TTC549 (cell line): ENCODE measurements at regions not wholly inside any gene's neighbourhood (a gene's known extent, or its start where the extent isn't known, plus 50 kb on each side); places are given as distances from the start of the nearest gene placed in this dataset.

ENCODE experiments used
- FAIRE-seq: peaks from 2 replicates; lab custom pipeline; 2012; peaks lifted over from hg19 to GRCh38; lab: Jason Lieb, UNC

DNA sequence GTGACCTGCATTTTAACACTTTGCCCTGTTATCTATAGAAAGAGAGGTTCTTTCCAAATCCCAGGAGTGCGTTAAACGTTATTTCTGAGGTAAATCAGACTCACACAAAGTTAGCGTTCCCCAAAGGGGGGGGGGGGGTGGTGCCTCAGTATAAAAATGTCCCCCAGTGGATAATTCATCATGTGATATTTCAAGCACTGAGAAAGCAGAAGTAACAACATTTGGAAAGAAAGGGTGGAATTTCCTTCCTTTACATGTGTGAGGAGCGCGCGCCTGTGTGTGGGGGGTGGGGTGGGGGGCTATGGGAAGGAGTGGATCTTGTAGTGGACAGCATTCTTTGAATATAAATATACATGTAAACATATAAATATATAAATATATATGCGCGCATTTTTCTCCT, 630.9 kb downstream of the NYAP2 start:
- FAIRE-seq: no peak

DNA sequence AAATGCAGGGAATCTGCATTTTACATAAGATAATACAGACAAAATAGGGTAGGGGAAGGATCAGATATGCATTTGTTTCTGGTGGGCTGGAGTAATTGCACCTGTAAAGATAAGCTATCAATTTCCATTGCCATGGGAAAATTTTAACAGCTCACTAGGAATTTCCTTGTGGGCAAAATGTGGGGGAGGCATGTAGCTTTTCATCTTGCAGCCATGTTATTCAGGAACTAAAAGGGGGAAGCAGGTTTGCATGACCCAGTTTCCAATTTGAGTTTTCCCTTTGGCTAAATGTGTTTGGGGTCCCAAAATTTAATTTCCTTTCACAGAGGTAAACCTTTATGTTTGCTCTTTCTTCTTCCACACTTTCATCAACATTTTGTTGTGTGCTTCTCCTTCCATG, 624.4 kb downstream of the NYAP2 start:
- no peak for FAIRE-seq

DNA sequence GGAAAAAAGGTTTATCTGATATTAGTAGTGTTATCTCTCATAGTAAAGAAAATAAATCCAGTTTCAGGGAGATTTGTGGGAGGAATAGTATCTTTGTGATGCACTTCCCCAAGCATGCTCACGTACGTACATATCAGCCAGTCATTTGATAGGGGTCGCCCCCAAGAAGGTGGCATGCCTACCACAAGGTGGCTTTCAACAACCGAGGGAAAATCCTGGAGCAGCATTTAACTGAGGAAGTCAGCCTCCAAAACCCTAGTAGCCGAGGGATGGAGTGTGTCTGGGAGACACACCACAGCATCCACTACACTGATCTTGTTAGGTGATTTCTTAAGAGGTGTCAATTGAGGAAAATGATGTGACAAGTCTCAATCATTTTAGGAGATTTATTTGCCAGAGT, 623.9 kb downstream of the NYAP2 start:
- no peak for FAIRE-seq

DNA sequence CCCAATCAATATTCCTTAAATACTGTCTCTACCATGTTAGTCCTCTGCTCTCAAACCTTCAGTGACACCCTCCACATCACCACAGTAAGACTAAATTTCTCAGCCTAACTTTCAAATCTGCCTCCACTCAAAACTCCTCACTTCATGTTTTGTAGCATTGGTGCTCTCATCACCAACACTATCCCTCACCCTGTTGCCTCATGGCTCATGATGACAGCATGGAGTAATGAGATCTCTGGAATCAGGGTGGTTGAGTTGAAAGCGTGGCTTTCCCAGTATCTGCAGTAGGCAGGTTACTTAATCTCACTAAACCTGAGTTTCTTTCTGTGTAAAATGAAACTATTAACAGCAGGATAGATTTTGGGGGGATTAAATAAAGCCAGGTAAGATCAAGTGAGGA, 621.4 kb downstream of the NYAP2 start:
- FAIRE-seq: no peak

DNA sequence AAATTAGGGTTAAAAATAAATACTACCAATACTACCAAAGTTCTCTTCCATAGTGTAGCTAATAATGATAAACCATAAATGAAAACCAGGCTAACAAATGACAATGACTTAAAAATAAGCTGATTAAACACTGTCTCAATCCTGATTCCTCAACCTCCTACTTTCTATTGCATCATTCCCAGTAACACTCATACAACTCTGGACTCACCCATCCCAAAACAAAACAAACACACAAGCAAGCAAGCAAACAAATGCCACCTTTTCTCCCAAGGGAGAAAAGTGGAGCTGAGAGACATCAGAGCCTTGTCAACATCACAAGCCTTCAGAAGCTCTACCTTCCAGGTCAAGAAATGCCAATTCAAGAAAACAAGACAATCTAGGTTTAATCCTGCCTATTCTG, 620.7 kb downstream of the NYAP2 start:
- FAIRE-seq: no peak

DNA sequence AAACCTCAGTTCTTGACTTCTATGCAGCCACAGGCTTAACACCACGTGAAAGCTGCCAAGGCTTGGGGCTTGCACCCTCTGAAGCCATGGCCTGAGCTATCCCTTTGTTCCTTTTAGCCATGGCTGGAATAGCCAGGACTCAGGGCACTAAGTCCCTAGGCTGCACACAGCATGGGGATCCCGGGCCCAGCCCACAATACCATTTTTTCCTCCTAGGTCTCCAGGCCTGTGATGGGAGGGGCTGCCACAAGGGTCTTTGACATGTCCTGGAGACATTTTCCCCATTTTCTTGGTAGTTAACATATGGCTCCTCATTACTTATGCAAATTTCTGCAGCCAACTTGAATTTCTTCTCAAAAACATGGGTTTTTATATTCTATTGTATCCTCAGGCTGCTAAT, 619.1 kb downstream of the NYAP2 start:
- FAIRE-seq: no peak

DNA sequence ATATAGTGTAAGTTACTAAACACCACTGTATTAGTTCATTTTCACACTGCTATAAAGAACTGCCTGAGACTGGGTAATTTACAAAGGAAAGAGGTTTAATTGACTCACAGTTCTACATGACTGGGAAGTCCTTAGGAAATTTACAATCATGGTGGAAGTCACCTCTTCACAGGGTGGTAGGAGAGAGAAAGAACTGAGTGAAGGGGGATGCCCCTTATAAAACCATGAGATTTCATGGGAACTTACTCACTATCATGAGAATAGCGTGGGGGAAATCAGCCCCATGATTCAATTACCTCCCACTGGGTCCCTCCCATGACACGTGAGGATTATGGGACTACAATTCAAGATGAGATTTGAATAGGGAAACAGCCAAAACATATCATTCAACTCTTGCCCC, 618.0 kb downstream of the NYAP2 start:
- FAIRE-seq: no peak

DNA sequence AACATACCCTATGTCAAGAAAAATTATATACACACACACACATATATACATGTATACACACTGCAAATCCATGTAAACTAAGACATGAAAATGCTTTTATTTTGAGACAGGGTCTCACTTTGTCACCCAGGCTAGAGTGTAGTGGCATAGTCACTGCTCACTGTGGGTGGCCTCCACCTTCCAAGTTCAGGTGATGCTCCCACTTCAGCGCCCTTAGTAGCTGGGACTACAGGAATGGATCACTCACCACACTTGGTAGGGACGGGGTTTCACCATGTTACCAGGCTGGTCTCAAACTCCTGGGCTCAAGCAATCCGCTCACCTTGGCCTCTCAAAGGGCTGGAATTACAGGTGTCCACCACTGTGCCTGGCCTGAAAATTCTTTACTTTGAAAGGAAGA, 617.6 kb downstream of the NYAP2 start:
- no peak for FAIRE-seq

DNA sequence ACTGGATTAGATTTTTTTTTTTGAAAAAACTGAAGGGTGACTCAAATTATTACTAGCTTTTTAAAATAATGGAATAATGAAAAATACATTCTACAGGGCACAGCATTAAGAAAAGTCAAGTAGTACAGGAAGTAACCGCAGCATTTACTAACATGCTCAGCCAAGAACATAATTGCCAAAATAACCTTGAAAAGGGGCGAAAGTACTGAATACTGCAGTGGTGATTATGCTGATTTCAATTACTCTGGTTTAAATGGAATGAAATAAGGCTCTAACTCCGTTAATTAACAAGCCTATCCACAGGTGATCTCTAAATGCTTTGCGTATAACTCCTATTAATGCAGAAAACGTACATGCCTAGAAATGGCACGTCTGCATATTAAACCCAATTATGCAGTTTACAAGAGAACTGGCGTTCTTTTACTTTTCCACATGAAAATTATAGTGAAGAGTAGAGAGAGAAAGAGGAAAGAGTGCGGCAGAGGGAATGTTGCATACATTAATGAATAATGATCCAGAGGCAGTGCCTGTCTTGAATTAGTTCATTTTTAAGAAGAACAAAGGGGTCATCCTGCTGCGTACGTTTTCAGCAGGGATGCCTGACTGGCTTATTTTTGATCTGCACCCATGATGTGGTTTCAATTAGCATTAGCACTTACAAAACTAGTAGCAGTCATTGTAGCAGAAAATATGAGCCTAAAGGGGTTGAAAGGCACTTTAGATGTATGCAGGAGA, 612.4 kb downstream of the NYAP2 start:
- FAIRE-seq: no peak

DNA sequence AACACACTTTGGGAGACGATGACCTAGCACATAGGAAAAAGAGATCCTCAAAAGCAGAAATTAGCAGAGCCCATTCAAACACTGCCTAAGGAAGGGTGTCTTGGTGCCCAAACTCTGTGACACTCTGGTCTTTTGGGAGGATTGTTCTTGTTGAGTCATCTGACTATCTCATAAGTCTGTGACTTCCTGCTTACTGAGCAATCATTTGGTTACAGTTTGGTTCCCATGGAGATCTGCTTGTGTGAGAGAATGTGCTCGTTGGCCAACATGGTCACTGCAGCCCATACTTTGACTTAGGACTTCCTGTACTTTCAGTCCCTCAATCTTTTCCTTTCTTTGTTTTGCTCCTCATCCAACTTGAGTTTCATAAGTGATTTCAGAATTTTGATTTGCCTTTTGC, 602.9 kb downstream of the NYAP2 start:
- FAIRE-seq: no peak

DNA sequence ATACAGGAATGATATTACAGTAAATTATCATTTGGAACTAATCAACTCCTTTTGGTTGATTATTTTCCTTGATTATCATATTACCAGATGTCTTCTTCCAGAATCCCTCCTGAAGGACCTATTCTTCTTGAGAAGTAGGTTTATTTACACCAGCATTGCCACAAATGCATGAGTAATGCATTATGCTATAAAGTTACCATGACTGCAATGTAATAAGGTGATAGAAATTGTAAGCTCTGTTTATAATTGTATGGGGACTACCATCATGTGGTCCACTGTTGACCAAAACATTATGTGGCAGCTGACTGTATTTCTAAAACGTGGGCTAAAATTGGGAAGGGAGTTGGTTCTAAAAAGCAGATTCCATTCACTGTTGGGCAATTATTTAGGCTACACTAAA, 602.2 kb downstream of the NYAP2 start:
- no peak for FAIRE-seq

DNA sequence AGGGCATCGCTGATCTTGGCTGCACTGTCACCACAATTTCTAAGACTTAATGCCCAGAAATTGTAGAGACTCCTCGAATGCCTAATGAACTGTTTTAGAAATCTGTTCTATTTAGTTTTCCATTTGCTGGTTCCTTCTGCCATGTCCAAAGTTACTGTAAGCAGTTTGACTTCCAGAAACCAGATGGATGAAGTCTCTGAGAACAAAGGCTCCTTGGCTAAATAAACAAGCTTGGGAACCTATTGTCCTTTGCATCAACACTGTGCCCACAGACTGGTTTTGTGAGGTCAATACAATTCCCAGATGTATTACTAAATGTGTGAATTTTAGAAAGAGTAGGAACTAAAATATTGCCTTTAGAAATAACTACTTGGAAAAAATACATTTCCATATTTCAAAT, 600.2 kb downstream of the NYAP2 start:
- FAIRE-seq: no peak

DNA sequence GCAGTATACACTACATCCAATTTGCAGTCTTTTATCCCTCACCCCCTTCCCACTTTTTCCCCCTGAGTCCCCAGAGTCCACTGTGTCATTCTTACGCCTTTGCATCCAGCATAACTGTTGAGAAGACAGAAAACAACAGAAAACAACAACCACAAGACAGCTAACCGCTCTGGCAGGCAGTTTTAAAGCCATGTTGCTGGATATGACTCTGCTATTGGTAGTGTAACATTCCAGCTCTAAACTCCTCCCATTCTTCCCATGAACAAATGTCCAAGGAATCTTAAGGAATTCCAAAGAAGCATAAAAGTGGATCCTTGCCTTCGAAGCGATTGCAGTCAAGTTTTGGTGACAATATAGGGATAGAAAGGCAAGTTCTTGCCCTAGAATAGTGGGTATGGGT, 599.1 kb downstream of the NYAP2 start:
- no peak for FAIRE-seq

DNA sequence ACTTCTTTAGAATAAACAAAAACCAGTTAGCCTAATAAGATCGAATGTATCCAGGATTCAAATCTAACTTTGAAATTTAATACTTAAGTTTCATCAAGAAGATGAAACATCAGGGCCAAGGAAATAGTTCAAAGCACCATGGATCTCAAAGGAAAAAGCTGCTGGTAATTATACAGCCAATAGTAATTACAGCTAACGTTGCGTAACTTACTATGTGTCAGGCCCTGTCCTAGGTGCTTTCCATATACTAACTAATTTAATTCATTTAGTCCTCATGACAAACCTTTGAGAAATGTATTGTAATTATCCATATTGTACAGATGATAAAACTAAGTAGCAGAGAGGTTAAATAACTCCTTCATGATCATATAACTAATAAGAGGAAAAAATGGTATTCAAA, 598.6 kb downstream of the NYAP2 start:
- FAIRE-seq: no peak

DNA sequence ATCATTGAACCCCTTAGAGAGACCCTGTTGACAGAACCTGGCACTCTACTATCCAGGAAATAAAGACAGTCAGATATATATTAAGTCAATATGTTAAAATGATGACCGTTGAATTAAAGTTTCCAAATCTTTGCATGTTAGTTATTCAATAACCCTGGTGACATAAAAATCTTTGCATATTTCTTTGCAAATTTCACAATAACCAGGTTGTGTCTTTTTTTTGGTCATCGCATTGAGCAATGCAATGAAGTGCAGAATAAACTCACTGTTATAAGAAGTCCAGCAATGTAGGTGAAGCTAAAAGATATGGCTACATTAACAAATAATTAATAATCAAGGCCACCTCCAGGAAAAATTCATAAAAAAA, 596.9 kb downstream of the NYAP2 start:
- no peak for FAIRE-seq

DNA sequence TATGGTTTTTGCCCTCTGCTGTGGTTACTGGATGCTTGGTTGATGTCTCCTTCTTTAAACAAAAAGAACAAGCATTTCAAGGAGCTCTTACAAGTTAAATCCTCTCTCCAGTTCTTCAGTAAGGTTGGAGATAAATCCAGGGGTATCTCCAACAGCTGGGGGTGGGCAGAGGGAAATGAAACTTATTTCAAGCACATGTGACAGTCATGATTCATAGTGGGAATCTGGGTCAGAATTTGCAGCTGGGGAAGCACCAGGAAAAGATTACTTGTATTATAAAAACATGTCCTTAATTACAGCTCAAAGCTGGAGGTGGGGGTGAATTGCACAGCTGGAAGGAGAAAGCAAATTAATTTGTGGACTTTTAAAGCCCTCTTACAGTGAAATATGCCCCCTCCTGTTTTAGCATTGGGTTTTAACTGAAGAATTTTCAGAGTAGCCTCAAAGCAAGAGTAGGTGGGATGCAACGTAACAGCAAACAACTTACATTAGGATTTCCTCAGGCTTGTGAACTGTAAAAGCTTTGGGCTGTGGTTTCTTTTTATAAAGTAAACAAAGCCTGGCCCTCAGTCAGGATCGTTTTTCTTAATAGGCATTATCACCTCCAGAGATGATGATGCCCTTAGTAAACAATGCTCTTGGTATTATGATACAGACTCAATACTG, 596.4 kb downstream of the NYAP2 start:
- FAIRE-seq: no peak

DNA sequence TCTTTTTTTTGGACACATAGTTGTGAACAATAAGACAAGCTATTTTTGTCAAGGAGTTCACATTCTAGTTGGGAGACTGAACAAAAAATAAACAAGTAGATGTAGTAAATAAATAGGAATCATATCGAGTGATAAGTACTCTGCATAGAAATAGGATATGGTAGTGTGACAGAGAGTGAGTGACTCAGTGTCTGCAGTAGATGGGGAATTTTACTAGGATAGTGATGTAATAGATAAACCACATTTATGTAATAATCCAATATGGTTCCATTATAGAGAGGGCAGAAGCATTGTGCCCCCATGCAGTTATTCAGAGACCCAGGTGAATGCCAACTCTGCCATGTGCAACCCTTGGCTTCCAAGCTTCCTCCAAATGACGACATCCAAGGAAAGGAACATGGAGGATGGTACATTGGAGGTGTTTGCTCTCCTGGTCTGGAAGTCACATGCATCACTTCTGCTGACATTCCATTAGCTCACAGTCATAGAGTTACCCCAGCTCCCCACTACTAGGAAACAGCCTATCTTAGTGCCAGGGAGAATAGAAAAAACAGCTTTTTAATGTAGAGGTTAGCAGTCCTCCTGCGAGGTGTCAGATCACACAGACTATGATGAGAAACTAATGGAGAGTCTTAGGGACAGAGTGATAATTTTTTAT, 595.4 kb downstream of the NYAP2 start:
- FAIRE-seq: no peak

DNA sequence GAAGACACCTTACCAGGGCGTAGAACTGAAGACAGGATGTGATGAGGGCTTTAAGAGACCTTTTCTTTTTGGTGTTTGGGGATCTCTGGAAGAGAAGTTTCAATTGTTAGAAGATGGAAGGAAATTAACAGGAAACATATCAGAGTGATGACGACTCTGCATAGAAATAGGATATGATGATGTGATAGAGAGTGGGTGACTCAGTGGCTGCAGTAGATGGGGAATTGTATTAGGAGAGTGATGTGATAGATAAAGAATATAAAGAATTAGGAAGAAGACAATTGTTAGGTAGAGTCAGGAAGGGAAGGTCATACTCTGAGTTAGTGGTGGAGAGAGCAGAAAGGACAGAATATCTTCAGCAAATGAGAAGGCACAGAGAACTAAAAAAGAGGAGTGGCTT, 593.9 kb downstream of the NYAP2 start:
- no peak for FAIRE-seq

DNA sequence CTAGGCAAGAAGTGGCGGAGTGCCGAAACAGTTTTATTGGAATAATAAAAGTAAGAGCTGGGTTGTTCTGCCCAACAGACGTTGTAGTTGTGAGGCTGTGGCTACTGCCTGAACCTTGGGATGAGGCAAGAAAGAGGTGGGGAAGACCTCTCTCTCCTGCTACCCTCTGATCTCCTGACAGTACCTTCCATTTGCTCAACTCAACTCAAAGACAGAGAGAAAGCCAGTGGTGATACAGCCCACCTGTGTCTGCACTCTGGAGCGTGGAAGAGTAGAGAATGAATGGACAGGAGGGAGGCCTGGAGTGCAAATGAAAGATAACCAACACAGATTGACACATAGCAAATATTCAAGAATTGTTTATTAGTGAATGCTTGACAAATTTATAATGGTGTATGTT, 590.3 kb downstream of the NYAP2 start:
- no peak for FAIRE-seq

DNA sequence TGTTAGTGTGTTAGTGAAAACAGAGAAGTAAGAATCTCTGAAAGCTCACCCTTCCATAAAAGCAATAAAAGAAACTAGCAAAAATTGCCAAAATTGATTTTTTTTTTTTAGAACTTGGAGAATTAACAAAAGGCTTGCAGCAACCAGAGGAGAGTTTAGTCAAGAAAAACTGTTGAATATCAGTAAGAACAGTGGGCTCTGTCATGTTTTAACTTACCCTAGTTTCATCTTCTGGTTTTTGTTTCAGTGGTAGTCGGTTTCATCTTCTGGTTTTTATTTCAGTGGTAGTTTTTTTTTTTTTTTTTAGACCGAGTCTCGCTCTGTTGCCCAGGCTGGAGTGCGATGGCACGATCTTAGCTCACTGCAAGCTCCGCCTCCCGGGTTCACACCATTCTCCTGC, 580.9 kb downstream of the NYAP2 start:
- no peak for FAIRE-seq

DNA sequence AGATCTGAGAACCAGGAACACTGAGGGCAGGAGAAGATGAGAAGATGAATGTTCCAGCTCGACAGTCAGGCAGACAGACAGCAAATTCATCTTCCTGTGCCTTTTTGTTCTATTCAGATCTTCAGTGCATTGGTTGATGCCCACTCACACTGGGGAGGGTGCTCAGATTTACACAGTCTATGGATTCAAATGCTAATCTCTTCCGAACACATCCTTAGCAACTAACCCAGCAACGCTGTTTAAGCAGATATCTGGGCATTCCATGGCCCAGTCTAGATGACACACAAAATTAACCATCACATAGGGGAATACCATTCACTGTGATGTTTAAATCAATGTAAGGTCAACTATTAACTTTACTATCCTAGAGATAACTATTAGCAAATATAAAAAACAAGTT, 571.9 kb downstream of the NYAP2 start:
- no peak for FAIRE-seq

DNA sequence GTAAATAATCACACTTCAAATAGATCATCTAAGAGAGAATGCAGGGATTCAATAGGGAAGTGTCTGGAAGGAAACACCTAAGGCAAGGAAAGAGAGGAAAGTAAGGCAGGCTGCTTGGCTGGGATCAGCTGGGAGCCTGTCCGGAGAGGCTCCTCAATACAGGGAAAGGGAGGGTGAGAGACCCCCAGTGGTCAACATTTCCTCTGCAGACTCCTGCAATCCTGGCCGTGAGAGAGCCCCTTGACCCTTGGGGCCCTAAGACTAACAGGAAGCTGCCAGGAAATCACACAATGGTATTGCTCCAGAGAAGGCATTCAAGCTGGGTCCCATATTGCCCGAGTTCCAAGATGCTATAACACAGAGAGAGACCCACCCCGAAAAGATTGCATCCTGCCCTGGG, 549.4 kb downstream of the NYAP2 start:
- no peak for FAIRE-seq

DNA sequence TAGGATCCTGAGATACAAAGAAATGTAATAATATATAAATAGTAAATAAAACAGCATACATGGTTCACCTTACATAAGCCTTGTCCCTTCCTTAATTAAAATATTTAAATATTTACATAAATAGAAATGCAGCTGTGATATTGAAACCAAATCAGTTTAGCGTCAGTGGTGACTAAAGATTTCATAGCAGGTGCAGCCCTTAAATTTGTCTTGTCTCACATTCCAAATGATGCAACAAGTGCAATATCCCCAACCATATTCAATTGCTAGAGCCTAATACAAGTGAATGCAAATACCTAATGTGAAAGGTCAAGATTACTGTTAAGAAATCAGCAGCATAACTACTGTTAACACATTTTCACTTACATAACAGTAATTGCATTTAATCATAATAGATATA, 539.5 kb downstream of the NYAP2 start:
- no peak for FAIRE-seq

DNA sequence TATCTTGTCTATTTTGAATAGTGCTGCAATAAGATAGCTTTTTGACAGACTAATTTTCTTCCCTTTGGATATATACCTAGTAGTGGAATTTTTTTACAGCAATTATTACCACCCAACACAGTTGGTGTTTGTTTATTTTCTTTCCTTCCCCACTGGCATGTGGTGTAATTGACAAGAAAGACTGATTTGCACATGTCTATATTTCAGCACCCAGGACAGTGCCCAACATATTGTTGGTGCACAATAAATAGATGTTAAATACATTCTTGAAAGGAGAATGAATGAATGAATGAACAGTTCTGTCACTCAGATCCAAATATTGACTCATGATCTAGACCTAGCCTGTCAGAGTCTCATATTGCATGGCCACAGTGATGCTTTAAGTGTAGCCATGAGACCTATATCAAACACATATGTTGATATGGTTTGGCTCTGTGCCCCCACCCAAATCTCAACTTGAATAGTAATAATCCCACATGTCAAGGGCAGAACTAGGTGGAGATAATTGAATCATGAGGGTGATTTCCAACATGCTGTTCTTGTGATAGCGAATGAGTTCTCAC, 538.2 kb downstream of the NYAP2 start:
- no peak for FAIRE-seq
